ENCODE measurements at regions not wholly inside any gene's neighbourhood (a gene's known extent, or its start where the extent isn't known, plus 50 kb on each side); places are given as distances from the start of the nearest gene placed in this dataset.

DNA sequence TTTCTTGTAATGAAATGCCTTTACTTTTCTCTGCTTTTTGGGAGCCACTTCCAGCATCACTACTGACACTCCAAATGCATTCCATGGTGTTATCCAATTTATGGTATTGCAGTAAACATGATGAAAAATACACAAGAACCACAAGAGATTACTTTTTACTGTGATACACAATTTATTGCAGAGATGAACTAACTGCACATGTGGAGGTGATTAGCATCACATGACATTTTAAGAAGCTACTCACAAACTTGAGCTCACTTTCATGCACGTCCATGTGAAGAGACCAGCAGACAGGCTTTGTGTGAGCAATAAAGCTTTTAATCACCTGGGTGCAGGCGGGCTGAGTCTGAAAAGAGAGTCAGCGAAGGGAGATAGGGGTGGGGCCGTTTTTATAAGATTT, 780.5 kb upstream of the GOT2 start:
- no peak overlapping the region for H3K4me3 ChIP-seq
- no peak for TF ChIP-seq POLR2A (IDR thresholded peaks at IDR 0.05; ENCODE audit: low read depth)
- TF ChIP-seq POLR2AphosphoS5 (IDR thresholded peaks at IDR 0.05): no peak
- TF ChIP-seq, protein P1, sequence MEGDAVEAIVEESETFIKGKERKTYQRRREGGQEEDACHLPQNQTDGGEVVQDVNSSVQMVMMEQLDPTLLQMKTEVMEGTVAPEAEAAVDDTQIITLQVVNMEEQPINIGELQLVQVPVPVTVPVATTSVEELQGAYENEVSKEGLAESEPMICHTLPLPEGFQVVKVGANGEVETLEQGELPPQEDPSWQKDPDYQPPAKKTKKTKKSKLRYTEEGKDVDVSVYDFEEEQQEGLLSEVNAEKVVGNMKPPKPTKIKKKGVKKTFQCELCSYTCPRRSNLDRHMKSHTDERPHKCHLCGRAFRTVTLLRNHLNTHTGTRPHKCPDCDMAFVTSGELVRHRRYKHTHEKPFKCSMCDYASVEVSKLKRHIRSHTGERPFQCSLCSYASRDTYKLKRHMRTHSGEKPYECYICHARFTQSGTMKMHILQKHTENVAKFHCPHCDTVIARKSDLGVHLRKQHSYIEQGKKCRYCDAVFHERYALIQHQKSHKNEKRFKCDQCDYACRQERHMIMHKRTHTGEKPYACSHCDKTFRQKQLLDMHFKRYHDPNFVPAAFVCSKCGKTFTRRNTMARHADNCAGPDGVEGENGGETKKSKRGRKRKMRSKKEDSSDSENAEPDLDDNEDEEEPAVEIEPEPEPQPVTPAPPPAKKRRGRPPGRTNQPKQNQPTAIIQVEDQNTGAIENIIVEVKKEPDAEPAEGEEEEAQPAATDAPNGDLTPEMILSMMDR (IDR thresholded peaks at IDR 0.05): no peak
- TF ChIP-seq EP300 (IDR thresholded peaks at IDR 0.05): no peak
- WGBS: 87% methylated on average over 4 of the region's 4 CpGs
- H3K36me3 ChIP-seq: no peaks in the 10 kb centered on the region
- peaks cover 0 to 9% (median 0%) of the 10 kb centered on the region in 4 donors for H3K4me1 ChIP-seq
- H3K27ac ChIP-seq (replicated peaks in 1 of 4): no peak overlapping the region
- peaks cover 0 to 12% (median 0%) of the 10 kb centered on the region in 4 donors for H3K9me3 ChIP-seq
- H3K27me3 ChIP-seq: no peaks in the 10 kb centered on the region
- intact Hi-C loops (cut with DNase I): no loop called here
- DNase-seq (ENCODE audit: extremely low spot score): no peak

DNA sequence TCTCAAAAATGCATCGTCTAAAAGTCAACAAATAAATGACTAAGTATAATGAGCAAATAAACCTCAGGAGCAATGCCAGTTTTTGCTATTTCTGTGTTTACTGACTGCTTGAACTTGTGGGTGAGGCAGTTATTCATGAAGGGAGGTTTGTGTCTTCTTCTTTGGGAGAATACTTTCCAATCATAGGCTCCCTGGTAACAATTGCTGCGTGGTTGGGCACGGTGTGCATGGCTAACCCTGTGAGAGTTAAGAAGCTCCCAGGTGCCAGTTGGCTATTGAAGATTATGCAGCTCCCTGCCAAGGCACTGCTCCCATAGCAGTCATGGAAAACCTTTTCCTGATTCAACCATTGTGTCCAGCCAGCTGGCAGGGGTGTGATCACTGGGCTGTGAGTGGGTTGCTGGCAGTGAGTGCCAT, 775.9 kb upstream of the GOT2 start:
- H3K4me3 ChIP-seq: no peak overlapping the region
- intact Hi-C loops (cut with DNase I): no loop called here
- H3K9me3 ChIP-seq: peaks cover 0 to 12% (median 0%) of the 10 kb centered on the region in 4 donors
- H3K4me1 ChIP-seq: peaks cover 0 to 9% (median 0%) of the 10 kb centered on the region in 4 donors
- H3K27me3 ChIP-seq: no peaks in the 10 kb centered on the region
- DNase-seq (ENCODE audit: extremely low spot score): no peak
- H3K27ac ChIP-seq (replicated peaks in 1 of 4): no peak overlapping the region
- TF ChIP-seq, protein P1 (IDR thresholded peaks at IDR 0.05): no peak
- TF ChIP-seq POLR2A (IDR thresholded peaks at IDR 0.05; ENCODE audit: low read depth): no peak
- TF ChIP-seq POLR2AphosphoS5 (IDR thresholded peaks at IDR 0.05): no peak
- TF ChIP-seq EP300 (IDR thresholded peaks at IDR 0.05): no peak
- no peaks in the 10 kb centered on the region for H3K36me3 ChIP-seq
- 78% methylated on average over 3 of the region's 3 CpGs for WGBS

DNA sequence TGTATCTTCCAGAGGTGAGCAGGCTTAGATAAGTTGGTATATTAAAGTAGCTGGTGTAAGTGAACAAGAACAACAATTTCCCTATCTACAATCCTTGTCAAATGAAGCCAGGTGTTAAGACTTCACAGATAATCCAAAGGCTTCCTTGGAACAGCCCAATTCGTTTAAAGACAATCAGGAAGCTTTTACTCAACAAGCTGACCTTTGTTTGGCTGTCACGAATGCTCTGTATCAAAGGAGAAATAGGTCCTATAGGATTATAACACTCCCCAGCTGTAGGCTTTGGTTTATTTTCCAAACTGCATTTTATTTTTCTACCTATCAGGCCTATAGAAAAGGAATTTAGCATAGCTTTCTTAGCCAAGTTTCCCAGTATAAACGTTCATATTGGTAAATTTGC, 766.5 kb upstream of the GOT2 start:
- H3K27ac ChIP-seq (replicated peaks in 1 of 4): no peak overlapping the region
- no peak for DNase-seq (ENCODE audit: extremely low spot score)
- H3K4me1 ChIP-seq: no peaks in the 10 kb centered on the region
- WGBS: 44% methylated on average over 3 of the region's 3 CpGs
- no peaks in the 10 kb centered on the region for H3K27me3 ChIP-seq
- no peak overlapping the region for H3K4me3 ChIP-seq
- H3K9me3 ChIP-seq: no peaks in the 10 kb centered on the region
- intact Hi-C loops (cut with DNase I): no loop called here
- H3K36me3 ChIP-seq: no peaks in the 10 kb centered on the region
- TF ChIP-seq POLR2AphosphoS5 (IDR thresholded peaks at IDR 0.05) (no peak), POLR2A (IDR thresholded peaks at IDR 0.05; ENCODE audit: low read depth) (no peak), EP300 (IDR thresholded peaks at IDR 0.05) (no peak)
- TF ChIP-seq, protein P1 (IDR thresholded peaks at IDR 0.05): no peak

DNA sequence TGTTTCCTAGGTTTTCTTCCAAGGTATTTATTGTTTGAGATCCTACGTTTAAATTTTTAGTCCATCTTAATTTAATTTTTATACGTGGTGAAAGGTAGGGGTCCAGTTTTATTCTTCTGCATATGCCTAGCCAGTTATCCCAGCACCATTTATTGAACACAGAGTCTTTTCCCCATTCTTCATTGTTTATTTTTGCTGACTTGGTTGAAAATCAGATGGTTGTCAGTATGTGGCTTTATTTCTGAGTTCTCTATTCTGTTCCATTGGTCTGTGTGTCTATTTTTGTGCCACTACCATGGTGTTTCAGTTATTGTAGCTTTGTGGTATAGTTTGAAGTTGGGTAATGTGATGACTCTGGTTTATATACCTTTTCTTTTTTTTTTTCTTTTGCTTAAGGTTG, 753.0 kb upstream of the GOT2 start:
- H3K36me3 ChIP-seq: no peaks in the 10 kb centered on the region
- intact Hi-C loops (cut with DNase I): no loop called here
- DNase-seq (ENCODE audit: extremely low spot score): no peak
- TF ChIP-seq POLR2A (IDR thresholded peaks at IDR 0.05; ENCODE audit: low read depth): no peak
- TF ChIP-seq, protein P1 (IDR thresholded peaks at IDR 0.05): no peak
- H3K27me3 ChIP-seq: no peaks in the 10 kb centered on the region
- 88% methylated on average over 2 of the region's 2 CpGs for WGBS
- H3K9me3 ChIP-seq: no peaks in the 10 kb centered on the region
- no peak overlapping the region for H3K4me3 ChIP-seq
- H3K27ac ChIP-seq (replicated peaks in 1 of 4): no peak overlapping the region
- H3K4me1 ChIP-seq: no peaks in the 10 kb centered on the region

DNA sequence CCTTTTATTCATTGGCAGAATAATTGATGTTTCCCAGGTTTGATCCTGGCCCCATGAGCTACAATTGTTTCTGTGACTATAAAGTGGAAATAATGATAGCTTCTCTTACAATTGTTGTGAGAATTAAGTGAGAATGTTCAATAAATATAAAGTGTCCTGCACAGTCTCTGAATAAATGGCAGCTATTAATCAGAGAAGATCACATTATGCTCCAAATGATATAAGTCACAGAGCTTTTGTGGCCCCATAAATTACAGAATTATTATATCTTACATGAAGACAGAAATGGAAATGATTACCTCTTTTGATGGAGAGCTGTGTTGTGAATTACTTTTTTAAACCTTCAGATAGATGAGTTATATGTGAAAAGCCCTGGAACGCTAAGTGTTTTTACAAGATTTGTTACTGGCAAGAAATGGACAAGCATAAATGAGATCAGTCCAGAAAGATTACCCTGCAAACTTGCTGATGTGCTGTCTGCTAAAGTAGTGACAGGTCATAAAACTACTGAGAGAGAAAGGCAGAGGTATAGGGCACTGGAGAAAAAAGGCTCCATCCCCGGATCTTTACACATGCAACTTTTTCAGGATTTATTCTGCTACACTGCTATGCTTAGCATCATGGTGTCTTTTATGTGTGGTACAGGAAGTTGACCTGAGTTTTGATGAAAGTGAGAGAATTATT, 750.9 kb upstream of the GOT2 start:
- DNase-seq (ENCODE audit: extremely low spot score): no peak
- Histone ChIP-seq H3K36me3 (no peaks in the 10 kb centered on the region), H3K27me3 (no peaks in the 10 kb centered on the region), H3K27ac (replicated peaks in 1 of 4) (no peak overlapping the region), H3K4me3 (no peak overlapping the region), H3K4me1 (no peaks in the 10 kb centered on the region), H3K9me3 (no peaks in the 10 kb centered on the region)
- intact Hi-C loops (cut with DNase I): no loop called here
- TF ChIP-seq, protein P1 (IDR thresholded peaks at IDR 0.05): no peak
- TF ChIP-seq EP300 (IDR thresholded peaks at IDR 0.05) (no peak), POLR2A (IDR thresholded peaks at IDR 0.05; ENCODE audit: low read depth) (no peak), POLR2AphosphoS5 (IDR thresholded peaks at IDR 0.05) (no peak)
- WGBS: 42% methylated on average over 2 of the region's 2 CpGs
